ENCODE measurements at regions not wholly inside any gene's neighbourhood (a gene's known extent, or its start where the extent isn't known, plus 50 kb on each side); places are given as distances from the start of the nearest gene placed in this dataset.

- DNase-seq = peak; percentile 48
- Histone ChIP-seq H3K9me3 (no peaks in the 10 kb centered on the region), H3K4me2 (peak overlapping the region; percentile 13; the same call in 1 of the 2 replicates), H4K20me1 (ENCODE audit: insufficient read depth) (no peaks in the 10 kb centered on the region), H3K9ac (no peak overlapping the region), H3K36me3 (replicated peaks in 1 of 2; ENCODE audit: control insufficient read depth in 1 of 2, insufficient read depth in 2 of 2, low read length in 1 of 2) (no peaks in the 10 kb centered on the region), H3K9me2 (no peaks in the 10 kb centered on the region), H3K27ac (ENCODE audit: low read depth in 2 of 2, low read length in 1 of 2) (peak overlapping the region; percentile 14 to 99; a peak in 3 of 4 replicates), H3K27me3 (ENCODE audit: insufficient read depth) (no peaks in the 10 kb centered on the region), H3K4me3 (ENCODE audit: low read depth in 2 of 2, low read length in 1 of 2) (no peak overlapping the region), H3F3A (replicated peaks; ENCODE audit: insufficient read depth) (peaks cover 4% of the 10 kb centered on the region), H3K79me2 (ENCODE audit: insufficient read depth) (no peaks in the 10 kb centered on the region), H3K4me1 (ENCODE audit: control insufficient read depth in 1 of 2, insufficient read depth in 2 of 2, low read depth in 1 of 2, low read length in 1 of 2) (peaks cover 10 to 13% of the 10 kb centered on the region in 2 experiments; a peak in 2 of 4 replicates), H2AFZ (ENCODE audit: low read depth) (no peak overlapping the region)
- WGBS (ENCODE audit: low lambda C conversion rate) = 54% methylated on average over 2 of the region's 2 CpGs
- ChIA-PET CTCF (interaction anchor here (0.6 to 1.5 kb wide), 8 partner anchors 10 to 282 kb away, joined by 3 to 4 read pairs (median 3); no protein-coding TSS in a partner anchor), POLR2A (interaction anchor here (1.0 to 1.4 kb wide), 3 partner anchors 77 to 133 kb away, joined by 3 to 5 read pairs (median 3); partner anchors contain the start of gene PHYHIPL)
- TF ChIP-seq YY1 (IDR thresholded peaks at IDR 0.05; ENCODE audit: low read depth) (no peak), GABPA (IDR thresholded peaks at IDR 0.05; ENCODE audit: low read depth) (no peak), ZBTB33 (IDR thresholded peaks at IDR 0.05; ENCODE audit: borderline replicate concordance, low read depth) (no peak), EP300 (IDR thresholded peaks at IDR 0.05; ENCODE audit: borderline replicate concordance in 1 of 2, low read depth in 1 of 2, low read length in 1 of 2) (no peak), RXRA (IDR thresholded peaks at IDR 0.05; ENCODE audit: borderline replicate concordance, low read depth) (no peak), EZH2phosphoT487 (IDR thresholded peaks at IDR 0.05; ENCODE audit: borderline replicate concordance, low read depth) (no peak), CHD2 (IDR thresholded peaks at IDR 0.05; ENCODE audit: low read length, partially characterized antibody) (no peak), TAF1 (IDR thresholded peaks at IDR 0.05; ENCODE audit: borderline replicate concordance, low read depth, low read length) (no peak), MXI1 (IDR thresholded peaks at IDR 0.05; ENCODE audit: low read depth, low read length) (no peak), JUND (IDR thresholded peaks at IDR 0.05) (no peak), FOSL2 (IDR thresholded peaks at IDR 0.05; ENCODE audit: borderline replicate concordance, low read depth) (no peak), USF2 (IDR thresholded peaks at IDR 0.05; ENCODE audit: borderline replicate concordance, low read depth, low read length) (no peak), SMC3 (IDR thresholded peaks at IDR 0.05; ENCODE audit: low read depth, low read length) (no peak), FOXM1 (IDR thresholded peaks at IDR 0.05; ENCODE audit: low read depth) (no peak), SIN3A (IDR thresholded peaks at IDR 0.05; ENCODE audit: borderline replicate concordance, low read depth, low read length) (no peak)
Measured at GRCh38 chr10:59099481-59099880, 77.0 kb upstream of the PHYHIPL start.

- no peak for TF ChIP-seq MEF2A (IDR thresholded peaks at IDR 0.05; ENCODE audit: borderline replicate concordance, low read depth)
- TF ChIP-seq RFX5 (IDR thresholded peaks at IDR 0.05; ENCODE audit: low read length) = no peak
- TF ChIP-seq TCF12 (IDR thresholded peaks at IDR 0.05) = no peak
- no peak for TF ChIP-seq TAF1 (IDR thresholded peaks at IDR 0.05; ENCODE audit: borderline replicate concordance, low read depth, low read length)
- TF ChIP-seq TEAD4 (IDR thresholded peaks at IDR 0.05; ENCODE audit: borderline replicate concordance, insufficient read depth) = no peak
- TF ChIP-seq YY1 (IDR thresholded peaks at IDR 0.05; ENCODE audit: low read depth) = no peak
- TF ChIP-seq MXI1 (IDR thresholded peaks at IDR 0.05; ENCODE audit: low read depth, low read length) = no peak
- H3K27ac ChIP-seq (ENCODE audit: low read depth in 2 of 2, low read length in 1 of 2) = no peak overlapping the region
- DNase-seq = no peak
- H3K4me2 ChIP-seq = no peak overlapping the region
- WGBS (ENCODE audit: low lambda C conversion rate) = 82% methylated on average over 4 of the region's 4 CpGs
- ChIA-PET POLR2A (no interaction called here), CTCF (no interaction called here)
- H2AFZ ChIP-seq (ENCODE audit: low read depth) = no peak overlapping the region
- no peaks in the 10 kb centered on the region for H3K36me3 ChIP-seq (replicated peaks in 1 of 2; ENCODE audit: control insufficient read depth in 1 of 2, insufficient read depth in 2 of 2, low read length in 1 of 2)
- H3F3A ChIP-seq (replicated peaks; ENCODE audit: insufficient read depth) = peaks cover 4% of the 10 kb centered on the region
- no peaks in the 10 kb centered on the region for H4K20me1 ChIP-seq (ENCODE audit: insufficient read depth)
- peaks cover 10 to 13% of the 10 kb centered on the region in 2 experiments; a peak in 2 of 4 replicates for H3K4me1 ChIP-seq (ENCODE audit: control insufficient read depth in 1 of 2, insufficient read depth in 2 of 2, low read depth in 1 of 2, low read length in 1 of 2)
- H3K27me3 ChIP-seq (ENCODE audit: insufficient read depth) = no peaks in the 10 kb centered on the region
- no peaks in the 10 kb centered on the region for H3K9me2 ChIP-seq
- H3K9ac ChIP-seq = no peak overlapping the region
- H3K79me2 ChIP-seq (ENCODE audit: insufficient read depth) = no peaks in the 10 kb centered on the region
- no peaks in the 10 kb centered on the region for H3K9me3 ChIP-seq
- H3K4me3 ChIP-seq (ENCODE audit: low read depth in 2 of 2, low read length in 1 of 2) = no peak overlapping the region
Measured at GRCh38 chr10:59102394-59102793, 74.0 kb upstream of the PHYHIPL start.
